DMS153 treated with DMSO at 0.1 percent for 48 hours (cell line): ENCODE measurements at regions not wholly inside any gene's neighbourhood (a gene's known extent, or its start where the extent isn't known, plus 50 kb on each side); places are given as distances from the start of the nearest gene placed in this dataset.
"Not testable (repeated sequence)": the region's sequence is repeated elsewhere in the genome, so short reads cannot be mapped to it uniquely, and the experiment has no call there.

Source experiments
- DNase-seq: peaks from one replicate; lab custom pipeline; 2025; ENCODE audit not compliant: unreplicated experiment; lab: John Stamatoyannopoulos, UW

GRCh38 chr15:79160211-79160610 is 69.6 kb upstream of the RASGRF1 start:
- no peak for DNase-seq

- DNase-seq = no peak
Measured at GRCh38 chr15:79157631-79158592, 67.3 kb upstream of the RASGRF1 start.

GRCh38 chr15:79156704-79157375 is 66.3 kb upstream of the RASGRF1 start:
- DNase-seq = no peak

- no peak for DNase-seq
Measured at GRCh38 chr15:79154483-79155135, 64.0 kb upstream of the RASGRF1 start.

- DNase-seq = not testable (repeated sequence)
Measured at GRCh38 chr15:79144290-79144689, 53.7 kb upstream of the RASGRF1 start.

GRCh38 chr15:79140846-79141570 is 50.4 kb upstream of the RASGRF1 start:
- no peak for DNase-seq
